ENCODE measurements at regions not wholly inside any gene's neighbourhood (a gene's known extent, or its start where the extent isn't known, plus 50 kb on each side); places are given as distances from the start of the nearest gene placed in this dataset.

DNA sequence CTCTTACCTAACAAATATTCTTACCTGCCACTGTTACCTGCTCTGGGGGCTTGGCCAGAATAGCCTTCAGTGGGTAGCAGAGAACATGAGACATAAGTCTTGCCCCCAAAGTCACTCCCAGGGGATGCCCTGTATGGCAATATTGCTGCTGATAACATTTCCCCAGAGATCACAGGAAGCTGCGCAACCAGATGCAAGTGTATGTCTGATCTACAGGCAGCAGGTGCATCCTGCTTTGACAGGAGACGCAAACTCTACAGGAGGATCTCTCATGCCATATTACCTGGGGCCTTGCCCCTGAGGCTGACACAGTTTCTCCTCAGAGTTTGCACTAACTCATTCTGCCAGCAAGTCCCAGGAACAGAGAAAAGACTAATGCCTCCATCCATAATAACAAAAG lies 174.4 kb upstream of the LPP start:
- Histone ChIP-seq H3K4me1 (ENCODE audit: control insufficient read depth, insufficient read depth, low read length) (no peaks in the 10 kb centered on the region), H3K27me3 (ENCODE audit: control insufficient read depth, insufficient read depth, low read length) (no peaks in the 10 kb centered on the region), H3K9ac (ENCODE audit: low read length) (no peak overlapping the region), H3K4me3 (ENCODE audit: low read length) (no peak overlapping the region), H3K9me3 (ENCODE audit: control insufficient read depth, low read length) (no peaks in the 10 kb centered on the region), H3K36me3 (ENCODE audit: control insufficient read depth, insufficient read depth, low read length) (no peaks in the 10 kb centered on the region)

DNA sequence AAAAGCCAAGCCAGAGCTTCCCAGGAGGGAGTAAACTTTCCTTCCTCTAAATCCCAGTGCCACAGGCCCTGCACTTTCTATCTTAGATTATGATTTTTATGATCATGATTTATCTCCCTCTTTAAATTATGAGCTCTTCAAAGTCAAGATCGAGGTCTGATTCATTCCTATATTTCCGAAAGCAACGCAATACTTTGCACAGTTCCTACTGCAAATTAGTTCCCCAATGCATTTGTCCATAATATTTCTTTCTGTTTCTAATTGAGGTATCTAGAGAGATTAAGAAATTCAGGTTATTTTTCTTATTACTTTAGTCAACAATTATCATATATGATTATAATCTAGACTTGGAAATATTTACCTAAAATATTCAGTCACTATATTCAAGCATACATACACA lies 173.1 kb upstream of the LPP start:
- H3K27me3 ChIP-seq (ENCODE audit: control insufficient read depth, insufficient read depth, low read length): no peaks in the 10 kb centered on the region
- no peaks in the 10 kb centered on the region for H3K9me3 ChIP-seq (ENCODE audit: control insufficient read depth, low read length)
- no peaks in the 10 kb centered on the region for H3K4me1 ChIP-seq (ENCODE audit: control insufficient read depth, insufficient read depth, low read length)
- H3K9ac ChIP-seq (ENCODE audit: low read length): no peak overlapping the region
- H3K4me3 ChIP-seq (ENCODE audit: low read length): no peak overlapping the region
- H3K36me3 ChIP-seq (ENCODE audit: control insufficient read depth, insufficient read depth, low read length): no peaks in the 10 kb centered on the region

DNA sequence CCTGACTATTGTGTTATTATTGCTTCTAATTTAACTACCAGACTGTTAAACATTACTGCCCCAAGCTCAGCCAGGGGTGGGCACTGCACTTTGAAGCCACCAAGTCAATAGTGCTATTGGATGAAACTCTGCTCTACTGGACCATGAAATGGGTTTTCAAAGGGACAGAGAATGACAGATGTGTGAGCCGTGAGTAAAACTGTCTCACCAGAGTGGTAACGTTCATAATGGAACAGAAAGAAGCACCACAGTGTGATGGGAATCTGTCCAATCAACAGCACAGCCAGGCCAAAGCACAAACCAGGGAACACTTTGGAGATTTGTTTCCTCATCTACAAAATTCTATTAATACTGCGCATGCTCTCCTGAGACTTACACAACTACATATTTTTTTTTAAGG lies 171.8 kb upstream of the LPP start:
- no peak overlapping the region for H3K4me3 ChIP-seq (ENCODE audit: low read length)
- no peak overlapping the region for H3K9ac ChIP-seq (ENCODE audit: low read length)
- no peaks in the 10 kb centered on the region for H3K9me3 ChIP-seq (ENCODE audit: control insufficient read depth, low read length)
- no peaks in the 10 kb centered on the region for H3K27me3 ChIP-seq (ENCODE audit: control insufficient read depth, insufficient read depth, low read length)
- H3K4me1 ChIP-seq (ENCODE audit: control insufficient read depth, insufficient read depth, low read length): peaks cover 6% of the 10 kb centered on the region
- no peaks in the 10 kb centered on the region for H3K36me3 ChIP-seq (ENCODE audit: control insufficient read depth, insufficient read depth, low read length)

DNA sequence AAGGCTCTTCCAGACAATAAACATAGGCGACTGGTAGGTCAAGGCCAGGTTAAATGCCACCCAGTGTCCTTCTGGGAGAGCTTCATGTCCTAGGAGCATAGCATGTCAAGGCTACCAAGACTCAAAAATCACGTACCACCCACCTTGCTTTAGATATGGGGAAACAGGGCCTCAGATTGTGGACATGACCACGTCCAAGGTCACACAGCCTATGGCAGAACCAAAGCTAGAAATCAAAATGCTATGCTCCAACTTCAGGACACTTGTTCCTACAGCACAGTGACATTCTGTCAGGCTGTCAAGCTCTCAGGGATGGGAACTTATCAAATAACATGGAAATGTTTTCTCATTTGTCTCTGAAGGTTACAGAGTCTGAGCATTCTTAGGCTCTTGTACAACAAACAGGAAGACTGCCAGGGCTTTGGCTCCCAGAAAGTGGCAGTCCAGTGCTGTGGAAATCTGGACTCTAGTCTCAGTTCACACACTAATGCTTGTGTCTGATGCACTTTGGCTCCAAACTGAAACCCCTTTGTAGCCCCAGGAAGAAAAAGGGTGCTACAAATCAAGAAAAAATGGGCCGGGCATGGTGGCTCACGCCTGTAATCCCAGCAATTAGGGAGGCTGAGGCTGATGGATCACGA lies 170.4 kb upstream of the LPP start:
- H3K36me3 ChIP-seq (ENCODE audit: control insufficient read depth, insufficient read depth, low read length): no peaks in the 10 kb centered on the region
- H3K9ac ChIP-seq (ENCODE audit: low read length): no peak overlapping the region
- no peaks in the 10 kb centered on the region for H3K9me3 ChIP-seq (ENCODE audit: control insufficient read depth, low read length)
- H3K4me3 ChIP-seq (ENCODE audit: low read length): no peak overlapping the region
- H3K4me1 ChIP-seq (ENCODE audit: control insufficient read depth, insufficient read depth, low read length): peaks cover 8% of the 10 kb centered on the region
- no peaks in the 10 kb centered on the region for H3K27me3 ChIP-seq (ENCODE audit: control insufficient read depth, insufficient read depth, low read length)

DNA sequence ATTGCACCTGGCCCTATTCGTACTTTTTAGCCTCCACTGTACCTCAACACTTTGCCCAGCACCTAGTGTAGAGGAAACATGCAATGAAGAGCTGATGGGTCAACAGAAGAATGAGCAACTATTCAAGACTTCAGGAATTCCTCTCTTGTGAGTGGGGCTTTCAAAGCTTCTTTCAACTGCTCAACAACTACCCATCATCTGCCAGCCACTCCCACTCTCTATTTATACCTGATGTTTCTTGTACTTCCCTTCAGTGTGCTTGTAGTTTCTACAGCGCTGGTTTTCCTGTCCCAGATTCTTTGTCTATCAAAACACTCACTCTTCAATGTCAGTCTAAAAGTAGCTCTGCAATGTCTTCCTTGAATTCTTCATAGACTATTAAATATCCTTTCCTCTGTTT lies 168.3 kb upstream of the LPP start:
- no peak overlapping the region for H3K9ac ChIP-seq (ENCODE audit: low read length)
- no peak overlapping the region for H3K4me3 ChIP-seq (ENCODE audit: low read length)
- H3K36me3 ChIP-seq (ENCODE audit: control insufficient read depth, insufficient read depth, low read length): no peaks in the 10 kb centered on the region
- H3K27me3 ChIP-seq (ENCODE audit: control insufficient read depth, insufficient read depth, low read length): no peaks in the 10 kb centered on the region
- no peaks in the 10 kb centered on the region for H3K9me3 ChIP-seq (ENCODE audit: control insufficient read depth, low read length)
- H3K4me1 ChIP-seq (ENCODE audit: control insufficient read depth, insufficient read depth, low read length): peaks cover 8% of the 10 kb centered on the region

DNA sequence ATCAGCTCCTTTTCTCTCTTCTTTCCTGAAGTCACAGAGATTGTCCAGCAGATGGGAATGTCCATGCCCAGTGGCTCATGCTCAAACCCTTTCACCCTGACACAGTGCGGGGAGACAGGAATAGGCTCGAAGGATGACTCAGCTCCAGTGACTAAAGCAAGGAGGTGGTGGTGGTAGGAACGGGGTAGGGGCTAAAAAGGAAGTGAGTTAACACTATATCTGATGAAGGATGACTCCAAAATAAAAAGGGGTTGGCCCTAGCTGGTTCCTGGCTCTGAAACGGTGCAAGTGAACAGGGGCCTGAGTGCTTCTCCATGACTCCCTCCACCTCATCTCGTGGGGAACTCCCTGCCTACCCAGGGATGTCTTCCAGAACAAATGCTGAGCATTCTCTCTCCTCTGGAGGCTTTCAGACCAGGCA lies 167.4 kb upstream of the LPP start:
- Histone ChIP-seq H3K27me3 (ENCODE audit: control insufficient read depth, insufficient read depth, low read length) (no peaks in the 10 kb centered on the region), H3K4me1 (ENCODE audit: control insufficient read depth, insufficient read depth, low read length) (peaks cover 8% of the 10 kb centered on the region), H3K36me3 (ENCODE audit: control insufficient read depth, insufficient read depth, low read length) (no peaks in the 10 kb centered on the region), H3K9me3 (ENCODE audit: control insufficient read depth, low read length) (no peaks in the 10 kb centered on the region), H3K9ac (ENCODE audit: low read length) (no peak overlapping the region), H3K4me3 (ENCODE audit: low read length) (no peak overlapping the region)

DNA sequence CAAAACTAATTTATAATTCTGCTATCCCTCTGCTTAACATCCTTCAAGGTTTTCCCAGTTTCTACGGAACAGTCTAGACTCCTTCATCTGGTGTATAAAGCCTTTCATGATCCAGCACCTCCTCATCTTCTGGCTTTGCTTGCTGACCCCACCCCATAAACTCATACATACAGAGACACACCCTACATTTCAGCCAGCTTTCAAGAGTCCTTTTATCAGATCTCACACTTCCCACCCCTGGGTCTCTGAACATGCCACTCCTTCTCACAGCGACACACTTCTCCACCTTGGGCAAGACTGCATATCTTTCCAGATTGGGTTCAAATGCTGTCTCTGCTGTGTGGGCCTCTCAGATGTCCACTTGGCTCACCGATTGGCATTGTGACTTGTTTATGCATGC lies 166.8 kb upstream of the LPP start:
- H3K9me3 ChIP-seq (ENCODE audit: control insufficient read depth, low read length): no peaks in the 10 kb centered on the region
- no peaks in the 10 kb centered on the region for H3K36me3 ChIP-seq (ENCODE audit: control insufficient read depth, insufficient read depth, low read length)
- no peak overlapping the region for H3K4me3 ChIP-seq (ENCODE audit: low read length)
- H3K27me3 ChIP-seq (ENCODE audit: control insufficient read depth, insufficient read depth, low read length): no peaks in the 10 kb centered on the region
- peaks cover 8% of the 10 kb centered on the region for H3K4me1 ChIP-seq (ENCODE audit: control insufficient read depth, insufficient read depth, low read length)
- no peak overlapping the region for H3K9ac ChIP-seq (ENCODE audit: low read length)

DNA sequence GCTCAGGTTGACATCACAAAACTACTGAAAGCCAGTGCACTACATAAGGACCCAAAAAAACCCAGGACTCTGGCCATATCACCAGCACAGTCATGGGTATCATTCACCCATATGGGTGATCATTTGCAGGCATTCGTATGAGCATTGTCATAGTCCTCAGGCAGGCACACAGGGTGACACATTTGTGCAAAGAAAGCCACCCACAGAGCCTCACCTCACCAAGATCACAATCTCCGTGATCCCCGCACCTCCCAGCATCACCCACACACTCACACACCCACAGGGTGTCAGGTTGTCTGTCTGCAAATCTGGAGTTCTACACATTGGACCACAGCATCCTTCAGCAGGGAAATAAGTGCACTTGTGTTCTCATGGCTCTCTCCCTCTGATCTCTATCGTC lies 166.0 kb upstream of the LPP start:
- H3K36me3 ChIP-seq (ENCODE audit: control insufficient read depth, insufficient read depth, low read length): no peaks in the 10 kb centered on the region
- H3K4me3 ChIP-seq (ENCODE audit: low read length): no peak overlapping the region
- H3K9me3 ChIP-seq (ENCODE audit: control insufficient read depth, low read length): no peaks in the 10 kb centered on the region
- H3K4me1 ChIP-seq (ENCODE audit: control insufficient read depth, insufficient read depth, low read length): peaks cover 8% of the 10 kb centered on the region
- no peak overlapping the region for H3K9ac ChIP-seq (ENCODE audit: low read length)
- H3K27me3 ChIP-seq (ENCODE audit: control insufficient read depth, insufficient read depth, low read length): no peaks in the 10 kb centered on the region

DNA sequence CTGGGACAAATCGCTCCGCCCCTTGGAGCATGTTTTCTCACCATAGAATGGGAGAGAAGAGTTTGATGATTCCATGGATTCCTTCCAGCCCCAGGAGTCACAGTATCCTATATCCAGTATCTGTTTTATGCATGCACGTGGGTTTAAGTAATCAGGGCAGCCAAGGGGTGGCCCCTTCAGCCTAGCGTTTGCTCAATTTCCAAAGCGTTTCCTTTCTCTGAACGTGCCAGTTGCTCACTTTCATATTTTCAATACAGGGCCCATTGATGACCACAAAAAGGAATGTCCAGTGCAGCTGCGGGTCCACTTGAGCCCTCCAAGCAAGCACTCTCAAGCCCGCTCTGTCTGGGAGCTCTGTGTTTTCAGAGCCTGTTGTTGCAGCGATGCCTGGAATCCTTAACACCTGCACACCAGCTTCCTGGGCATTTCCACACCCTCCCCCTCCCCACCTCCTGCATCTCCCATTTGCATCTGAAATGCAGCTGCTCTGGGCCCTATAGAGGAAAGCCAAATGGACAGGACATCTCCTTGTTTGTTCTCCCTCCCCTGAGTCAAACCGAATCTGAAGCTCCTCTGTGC lies 164.3 kb upstream of the LPP start:
- no peaks in the 10 kb centered on the region for H3K27me3 ChIP-seq (ENCODE audit: control insufficient read depth, insufficient read depth, low read length)
- H3K36me3 ChIP-seq (ENCODE audit: control insufficient read depth, insufficient read depth, low read length): no peaks in the 10 kb centered on the region
- no peak overlapping the region for H3K4me3 ChIP-seq (ENCODE audit: low read length)
- peaks cover 8% of the 10 kb centered on the region for H3K4me1 ChIP-seq (ENCODE audit: control insufficient read depth, insufficient read depth, low read length)
- H3K9me3 ChIP-seq (ENCODE audit: control insufficient read depth, low read length): no peaks in the 10 kb centered on the region
- no peak overlapping the region for H3K9ac ChIP-seq (ENCODE audit: low read length)

DNA sequence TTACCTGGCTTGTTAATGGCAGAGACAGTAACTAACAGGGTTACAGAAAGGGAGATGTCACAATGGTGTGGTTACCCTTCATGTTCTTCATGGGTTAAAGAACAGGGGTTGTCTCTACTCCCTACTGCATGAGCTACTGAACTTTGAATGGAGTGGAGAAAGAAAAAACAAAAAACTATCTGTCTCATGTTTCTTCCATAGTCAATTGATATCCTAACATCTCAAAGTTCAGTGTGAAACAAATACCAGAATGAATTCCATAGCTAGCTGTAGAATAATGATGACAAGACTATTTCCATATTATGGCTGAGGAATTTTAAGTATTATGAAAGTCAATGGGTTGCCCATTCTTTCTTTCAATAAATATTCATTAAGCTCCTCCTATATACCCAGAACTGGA lies 161.3 kb upstream of the LPP start:
- Histone ChIP-seq H3K9ac (ENCODE audit: low read length) (no peak overlapping the region), H3K4me1 (ENCODE audit: control insufficient read depth, insufficient read depth, low read length) (peaks cover 1% of the 10 kb centered on the region), H3K36me3 (ENCODE audit: control insufficient read depth, insufficient read depth, low read length) (no peaks in the 10 kb centered on the region), H3K4me3 (ENCODE audit: low read length) (no peak overlapping the region), H3K9me3 (ENCODE audit: control insufficient read depth, low read length) (no peaks in the 10 kb centered on the region), H3K27me3 (ENCODE audit: control insufficient read depth, insufficient read depth, low read length) (no peaks in the 10 kb centered on the region)

DNA sequence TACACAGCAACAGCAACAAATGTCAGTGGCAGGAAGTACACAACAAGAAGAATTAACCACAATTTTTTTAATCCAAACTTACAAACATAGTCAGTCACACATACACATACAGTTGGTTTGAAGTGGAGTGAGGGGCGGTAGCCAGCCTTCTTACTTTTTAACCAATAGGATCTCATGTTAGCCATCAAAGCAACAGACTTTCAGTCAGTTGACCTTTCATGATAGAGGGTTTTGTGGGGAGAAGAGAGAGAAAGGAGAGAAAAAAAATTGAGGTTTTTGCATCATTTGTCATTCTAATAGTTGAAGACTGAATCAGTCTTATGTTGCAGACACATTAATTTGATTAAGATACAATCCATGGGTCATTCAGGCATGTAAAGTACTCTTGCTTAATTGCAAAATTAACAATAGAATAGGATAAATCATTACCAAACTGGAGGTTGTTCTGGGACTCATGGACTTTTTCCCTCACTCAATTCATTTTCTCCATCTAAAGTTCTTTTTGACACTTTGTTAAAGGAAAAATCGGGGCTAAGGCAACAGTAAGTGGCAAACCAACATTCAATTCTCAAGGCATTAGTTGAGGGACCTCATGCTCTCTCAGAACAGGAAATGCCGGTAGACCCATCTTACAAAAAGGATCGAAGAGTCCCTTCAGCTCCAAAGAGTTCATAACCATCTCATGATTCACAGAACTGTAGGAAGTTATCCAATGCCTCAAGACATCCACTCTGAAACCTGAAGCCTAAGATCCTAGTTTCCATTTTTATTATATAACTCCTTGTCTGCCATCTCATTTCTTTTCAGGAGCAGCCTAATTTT lies 159.5 kb upstream of the LPP start:
- Histone ChIP-seq H3K4me1 (ENCODE audit: control insufficient read depth, insufficient read depth, low read length) (peaks cover 12% of the 10 kb centered on the region), H3K4me3 (ENCODE audit: low read length) (no peak overlapping the region)

DNA sequence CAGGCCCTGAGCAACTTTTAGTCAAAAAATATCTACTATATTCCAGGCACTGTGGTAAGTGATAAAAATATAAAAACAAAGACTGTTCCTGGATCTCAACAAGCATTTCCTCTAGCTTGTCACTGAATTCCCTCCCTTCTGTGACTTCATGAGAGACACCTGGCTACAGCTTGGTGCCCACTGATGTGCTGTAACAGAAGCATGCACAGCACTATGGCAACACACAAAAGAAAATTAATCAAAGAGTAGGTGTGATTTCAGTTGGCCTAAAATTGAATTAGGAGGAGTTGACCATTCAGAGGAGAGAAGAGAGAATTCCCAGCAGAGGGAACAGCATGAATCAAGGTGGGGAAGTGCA lies 158.9 kb upstream of the LPP start:
- H3K9me3 ChIP-seq (ENCODE audit: control insufficient read depth, low read length): no peaks in the 10 kb centered on the region

More for the DNA sequence above, 159.5 kb upstream of the LPP start:
- H3K9me3 ChIP-seq (ENCODE audit: control insufficient read depth, low read length): no peaks in the 10 kb centered on the region
- H3K27me3 ChIP-seq (ENCODE audit: control insufficient read depth, insufficient read depth, low read length): no peaks in the 10 kb centered on the region
- H3K36me3 ChIP-seq (ENCODE audit: control insufficient read depth, insufficient read depth, low read length): no peaks in the 10 kb centered on the region
- no peak overlapping the region for H3K9ac ChIP-seq (ENCODE audit: low read length)

More for the DNA sequence above, 158.9 kb upstream of the LPP start:
- no peaks in the 10 kb centered on the region for H3K27me3 ChIP-seq (ENCODE audit: control insufficient read depth, insufficient read depth, low read length)
- peaks cover 17% of the 10 kb centered on the region for H3K4me1 ChIP-seq (ENCODE audit: control insufficient read depth, insufficient read depth, low read length)
- no peak overlapping the region for H3K4me3 ChIP-seq (ENCODE audit: low read length)
- no peaks in the 10 kb centered on the region for H3K36me3 ChIP-seq (ENCODE audit: control insufficient read depth, insufficient read depth, low read length)
- H3K9ac ChIP-seq (ENCODE audit: low read length): no peak overlapping the region

Measured in mucosa of stomach (tissue), 1 donor.